HG02973 (cell line): ENCODE measurements at regions not wholly inside any gene's neighbourhood (a gene's known extent, or its start where the extent isn't known, plus 50 kb on each side); places are given as distances from the start of the nearest gene placed in this dataset.
"Not testable (repeated sequence)": the region's sequence is repeated elsewhere in the genome, so short reads cannot be mapped to it uniquely, and the experiment has no call there.

Source experiments
- ATAC-seq: cut with Tn5 transposase; IDR thresholded peaks from one replicate; pipeline ENCODE4 v1.9.1; 2021; ENCODE audit warnings: moderate library complexity; ENCODE audit not compliant: unreplicated experiment

GRCh38 chr2:4900861-4901770 lies 791.1 kb upstream of the SOX11 start:
- no peak for ATAC-seq

GRCh38 chr2:4903656-4904348 lies 788.4 kb upstream of the SOX11 start:
- no peak for ATAC-seq

- no peak for ATAC-seq
Observed at GRCh38 chr2:4908461-4908860, 783.7 kb upstream of the SOX11 start.

- ATAC-seq = no peak
Observed at GRCh38 chr2:4909346-4910009, 782.7 kb upstream of the SOX11 start.

GRCh38 chr2:4914036-4914435 lies 778.1 kb upstream of the SOX11 start:
- ATAC-seq = no peak

GRCh38 chr2:4914551-4914950 lies 777.6 kb upstream of the SOX11 start:
- no peak for ATAC-seq

GRCh38 chr2:4915357-4915756 lies 776.8 kb upstream of the SOX11 start:
- no peak for ATAC-seq

GRCh38 chr2:4916094-4916493 lies 776.1 kb upstream of the SOX11 start:
- ATAC-seq = no peak

- ATAC-seq = no peak
Observed at GRCh38 chr2:4930704-4931103, 761.5 kb upstream of the SOX11 start.

GRCh38 chr2:4931721-4932365 lies 760.3 kb upstream of the SOX11 start:
- ATAC-seq = no peak

GRCh38 chr2:4935291-4935690 lies 756.9 kb upstream of the SOX11 start:
- ATAC-seq = not testable (repeated sequence)

GRCh38 chr2:4937550-4937949 lies 754.6 kb upstream of the SOX11 start:
- no peak for ATAC-seq

GRCh38 chr2:4938206-4938605 lies 754.0 kb upstream of the SOX11 start:
- ATAC-seq = no peak

GRCh38 chr2:4942441-4942840 lies 749.7 kb upstream of the SOX11 start:
- no peak for ATAC-seq

- ATAC-seq = no peak
Observed at GRCh38 chr2:4947911-4948310, 744.3 kb upstream of the SOX11 start.

GRCh38 chr2:4951368-4951767 lies 740.8 kb upstream of the SOX11 start:
- no peak for ATAC-seq

GRCh38 chr2:4959219-4959618 lies 733.0 kb upstream of the SOX11 start:
- ATAC-seq = no peak

GRCh38 chr2:4962419-4962818 lies 729.8 kb upstream of the SOX11 start:
- ATAC-seq = no peak

- no peak for ATAC-seq
Observed at GRCh38 chr2:4963106-4963505, 729.1 kb upstream of the SOX11 start.

- ATAC-seq = no peak
Observed at GRCh38 chr2:4964001-4964540, 728.1 kb upstream of the SOX11 start.

- ATAC-seq = no peak
Observed at GRCh38 chr2:4964579-4964978, 727.6 kb upstream of the SOX11 start.
